HG03097 (cell line): ENCODE measurements at regions not wholly inside any gene's neighbourhood (a gene's known extent, or its start where the extent isn't known, plus 50 kb on each side); places are given as distances from the start of the nearest gene placed in this dataset.
"Not testable (repeated sequence)": the region's sequence is repeated elsewhere in the genome, so short reads cannot be mapped to it uniquely, and the experiment has no call there.

Experiments used
- ATAC-seq: cut with Tn5 transposase; IDR thresholded peaks from one replicate; pipeline ENCODE4 v1.9.1; 2021; ENCODE audit not compliant: unreplicated experiment, low FRiP score

DNA sequence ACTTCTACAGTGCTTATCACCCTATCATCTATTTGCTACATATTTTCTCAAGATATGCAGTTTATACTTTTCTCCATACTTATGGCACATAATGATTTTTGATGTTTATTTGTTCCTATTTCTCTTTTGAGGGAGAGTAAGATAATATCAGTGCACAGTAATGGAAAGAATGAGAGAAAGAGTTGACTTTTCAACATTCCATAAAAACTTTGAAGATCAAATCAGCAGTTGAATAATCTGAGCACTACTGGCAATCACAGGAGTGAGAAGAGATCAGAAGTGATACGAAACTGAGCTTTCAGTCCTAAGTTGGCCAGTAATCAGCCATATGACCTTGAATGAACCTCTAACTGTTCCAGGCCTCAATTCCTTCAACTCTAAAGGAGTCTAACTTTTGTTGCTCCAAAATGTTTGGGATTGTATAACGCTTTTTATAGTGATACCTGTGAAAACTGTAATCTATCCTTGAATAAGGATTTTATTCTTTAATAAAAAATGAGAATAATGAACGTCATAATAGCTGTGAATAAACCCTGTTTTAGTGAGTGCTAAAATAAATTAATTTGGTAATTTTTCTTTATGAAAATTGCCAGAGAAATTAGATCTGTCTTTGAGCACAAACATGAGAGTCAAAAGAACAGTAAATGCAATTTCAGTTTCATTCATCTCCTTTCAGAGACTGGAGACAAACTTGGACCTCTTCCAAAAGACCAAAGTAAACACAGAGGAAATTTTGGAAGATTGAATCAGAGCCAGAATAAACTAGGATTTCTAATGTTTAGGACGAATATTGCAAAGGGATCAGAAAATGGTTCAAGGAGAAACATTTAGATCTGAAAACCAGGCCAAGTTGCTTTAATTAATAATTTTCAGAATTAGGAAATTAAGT, 309.9 kb downstream of the ADGRL2 start:
- ATAC-seq = no peak

DNA sequence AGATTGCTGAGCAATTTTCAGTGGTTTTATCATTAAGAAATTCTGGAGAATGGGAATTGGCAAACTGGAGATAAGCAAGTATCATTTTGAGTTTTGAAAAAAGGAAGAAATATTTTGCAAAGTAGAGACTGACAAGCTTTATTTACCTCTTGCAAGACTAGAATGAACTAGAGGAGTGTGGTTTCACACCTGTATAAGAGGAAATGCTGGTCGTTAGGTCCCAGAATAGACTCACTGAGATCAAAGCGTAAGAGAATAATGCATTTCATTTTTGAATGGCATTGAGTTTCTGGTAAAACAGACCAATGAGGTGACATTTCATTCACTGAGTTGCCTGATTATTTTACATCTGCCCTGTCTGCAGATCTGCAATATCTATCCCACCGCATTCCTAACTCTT, 308.1 kb downstream of the ADGRL2 start:
- no peak for ATAC-seq

DNA sequence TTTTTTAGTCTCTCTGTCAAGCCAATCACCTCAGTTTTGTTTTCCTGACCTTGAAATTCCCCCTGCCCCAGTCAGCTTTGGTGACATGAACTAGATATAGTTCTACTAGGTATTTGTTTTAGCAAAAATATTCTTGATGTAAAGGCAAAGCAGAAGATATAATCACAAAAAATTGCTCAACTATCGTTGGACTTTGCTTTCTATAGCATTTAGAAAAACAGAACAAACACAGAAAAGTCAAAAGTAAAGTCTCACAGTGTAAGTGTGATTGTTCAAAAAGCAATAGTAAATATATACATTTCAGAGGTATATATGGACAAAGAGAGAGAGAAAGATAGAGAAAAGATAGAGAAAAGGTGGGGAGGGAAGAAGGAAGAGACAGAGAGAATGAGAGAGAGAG, 305.9 kb downstream of the ADGRL2 start:
- no peak for ATAC-seq

DNA sequence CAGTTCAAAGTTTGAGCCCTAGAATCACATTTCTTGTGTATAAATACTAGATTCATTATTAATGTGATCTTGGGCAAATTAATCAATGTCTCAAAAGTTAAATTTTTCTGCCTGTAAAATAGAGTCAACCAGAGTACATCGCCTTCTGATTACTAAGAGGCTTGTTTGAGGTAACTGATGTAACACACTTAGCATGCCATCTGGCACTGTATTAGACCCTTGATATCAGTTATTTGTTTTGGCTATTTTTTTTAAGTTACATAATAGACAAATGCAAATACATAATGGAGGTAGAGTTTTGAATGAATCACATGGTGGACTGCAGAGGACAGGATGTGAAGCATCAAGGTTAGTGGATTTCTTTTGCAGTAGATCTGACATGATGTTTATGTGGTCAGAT, 298.4 kb downstream of the ADGRL2 start:
- no peak for ATAC-seq

DNA sequence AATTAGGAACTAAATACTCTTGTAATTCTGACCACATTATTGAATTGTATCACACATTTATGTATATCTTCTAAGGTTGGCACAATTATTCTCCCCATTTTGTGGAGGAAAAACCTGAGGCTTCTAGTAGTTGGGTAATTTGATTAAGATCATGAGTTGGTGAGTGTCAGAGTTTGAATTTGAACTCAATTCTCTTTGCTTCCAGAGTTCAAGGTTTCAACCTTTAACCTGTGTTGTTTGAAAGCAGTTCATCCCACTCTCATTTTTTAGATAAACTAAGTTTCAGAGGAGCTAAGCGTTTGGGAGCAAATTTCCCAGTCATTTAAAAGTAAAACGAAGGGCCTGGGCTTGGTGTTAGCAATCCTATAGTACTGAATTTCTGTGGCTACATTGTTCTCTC, 293.4 kb downstream of the ADGRL2 start:
- ATAC-seq = no peak

DNA sequence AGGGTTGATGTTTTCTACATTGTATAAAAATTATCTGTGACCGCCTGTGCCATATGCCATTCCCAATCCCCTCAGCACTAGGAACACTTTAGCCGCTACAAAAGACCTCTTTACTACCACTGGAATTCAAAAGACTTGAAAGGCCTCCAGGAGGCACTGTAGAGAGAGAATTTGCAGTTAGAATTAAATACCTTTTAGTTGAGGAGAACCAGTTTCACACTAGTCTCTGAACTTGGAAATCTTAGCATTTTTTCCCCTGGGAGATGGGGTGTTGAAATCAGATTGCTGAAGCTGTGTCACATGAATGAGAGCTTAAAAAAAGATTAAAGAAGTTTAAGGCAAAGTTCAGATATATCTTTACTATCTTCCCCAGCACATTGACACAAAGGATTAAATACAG, 291.0 kb downstream of the ADGRL2 start:
- no peak for ATAC-seq

DNA sequence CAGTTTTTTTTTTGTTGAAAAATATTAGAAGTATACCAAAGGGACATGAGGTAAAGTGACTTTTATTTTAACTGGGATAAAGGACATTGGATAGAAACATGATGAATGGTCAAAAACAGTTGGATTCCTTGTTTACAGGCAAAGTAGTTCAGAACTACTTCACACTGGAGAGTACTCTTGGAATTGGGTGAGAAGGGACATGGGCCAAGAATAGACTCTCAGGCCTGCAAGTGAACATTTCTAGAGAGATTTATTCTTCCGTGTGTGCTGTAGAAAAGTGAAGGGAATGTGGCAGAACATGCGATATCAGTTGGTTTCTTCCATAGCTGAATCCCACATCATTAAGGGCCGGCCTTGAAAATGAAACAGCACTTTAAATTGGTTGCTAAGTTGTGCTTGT, 290.5 kb downstream of the ADGRL2 start:
- ATAC-seq = no peak

DNA sequence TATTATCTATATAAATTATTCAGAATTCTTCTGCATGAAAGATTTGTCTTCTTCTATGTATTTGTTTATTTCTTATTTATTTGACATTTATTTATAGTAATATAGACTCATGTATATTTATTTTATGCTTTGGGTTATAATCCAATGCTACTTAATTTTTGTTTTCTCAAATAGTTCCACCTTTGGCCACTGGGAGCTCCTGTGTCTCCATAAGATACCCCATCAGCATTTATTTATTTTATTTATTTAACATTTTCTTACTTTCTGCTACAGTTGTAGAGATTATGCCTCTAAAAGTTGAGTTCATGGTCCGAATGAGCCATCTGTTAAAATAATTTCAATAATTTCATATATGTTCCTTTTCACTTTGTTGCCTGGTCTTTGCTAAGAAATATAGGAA, 289.4 kb downstream of the ADGRL2 start:
- no peak for ATAC-seq

DNA sequence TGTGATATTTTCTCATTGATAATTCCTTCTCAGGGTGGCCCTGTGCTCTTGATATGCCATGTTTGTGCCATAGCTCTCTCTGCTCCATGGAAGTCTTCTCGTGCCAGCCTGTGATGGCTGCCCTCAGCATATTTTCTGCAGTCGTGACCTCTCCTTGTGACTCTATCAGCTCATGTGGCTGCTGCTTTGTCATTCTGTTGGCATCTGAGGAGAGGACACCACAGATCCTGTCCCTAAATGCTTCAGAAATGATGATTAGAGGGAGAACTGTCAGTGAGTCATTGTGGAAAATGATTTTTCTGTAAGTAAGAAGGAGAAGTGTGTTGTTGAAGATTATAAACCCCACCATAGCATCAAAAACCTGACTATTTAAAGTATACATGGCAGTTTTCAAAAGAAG, 286.0 kb downstream of the ADGRL2 start:
- ATAC-seq = no peak

DNA sequence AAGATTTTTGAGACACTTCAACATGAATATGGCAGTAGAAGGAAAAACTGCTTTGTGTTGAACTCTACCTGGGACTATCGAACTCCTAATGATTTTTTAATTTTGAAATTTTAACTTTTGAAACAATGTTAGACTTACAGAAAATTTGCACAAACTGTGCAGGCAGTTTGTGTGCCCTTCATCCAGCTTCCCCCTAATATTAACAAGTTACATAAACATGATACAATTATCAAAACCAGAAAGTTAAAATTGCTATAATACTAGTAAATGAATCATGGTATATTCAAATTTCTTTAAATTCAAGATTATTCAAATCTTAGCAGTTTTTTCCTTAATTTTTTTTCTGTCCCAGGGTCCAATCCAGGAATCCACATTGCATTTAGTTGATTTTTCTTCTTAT, 278.9 kb downstream of the ADGRL2 start:
- no peak for ATAC-seq

DNA sequence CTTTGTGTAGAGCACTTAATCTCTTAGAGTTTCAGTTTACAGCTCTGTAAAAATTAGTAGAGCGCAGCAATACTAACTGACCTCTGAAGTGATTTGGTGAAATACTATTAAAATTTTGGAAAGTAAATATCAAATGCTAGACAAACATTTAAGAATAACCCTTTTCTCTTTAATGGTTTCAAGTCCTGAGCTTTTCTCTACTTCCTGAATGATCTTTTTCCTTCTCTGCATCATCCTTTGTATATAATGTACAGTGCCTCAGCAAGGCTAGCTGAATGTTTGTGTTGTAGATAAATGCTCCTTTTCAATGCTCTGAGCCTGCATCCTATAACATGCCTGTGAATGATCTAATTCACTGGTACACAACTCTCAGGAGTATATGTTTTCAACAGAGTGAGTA, 272.9 kb downstream of the ADGRL2 start:
- ATAC-seq = no peak

DNA sequence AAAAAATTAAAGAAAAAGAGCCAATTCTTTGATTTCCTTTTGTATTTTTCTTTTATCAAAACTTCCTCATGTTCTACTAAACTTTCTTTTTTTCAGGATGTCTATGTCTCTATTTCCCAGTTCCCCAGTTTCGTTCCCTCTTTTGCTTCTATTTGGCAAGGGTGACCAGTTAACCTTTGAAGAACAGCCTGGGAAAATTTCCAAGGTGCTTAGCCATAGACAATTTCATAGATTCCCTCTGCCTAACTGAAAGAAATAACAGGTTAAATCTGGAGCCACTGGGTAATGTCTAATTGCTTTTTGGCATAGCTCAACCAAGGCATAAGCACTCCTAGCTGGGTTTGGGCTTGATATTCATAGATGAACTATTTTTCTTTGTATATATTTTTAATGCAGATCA, 272.3 kb downstream of the ADGRL2 start:
- no peak for ATAC-seq

DNA sequence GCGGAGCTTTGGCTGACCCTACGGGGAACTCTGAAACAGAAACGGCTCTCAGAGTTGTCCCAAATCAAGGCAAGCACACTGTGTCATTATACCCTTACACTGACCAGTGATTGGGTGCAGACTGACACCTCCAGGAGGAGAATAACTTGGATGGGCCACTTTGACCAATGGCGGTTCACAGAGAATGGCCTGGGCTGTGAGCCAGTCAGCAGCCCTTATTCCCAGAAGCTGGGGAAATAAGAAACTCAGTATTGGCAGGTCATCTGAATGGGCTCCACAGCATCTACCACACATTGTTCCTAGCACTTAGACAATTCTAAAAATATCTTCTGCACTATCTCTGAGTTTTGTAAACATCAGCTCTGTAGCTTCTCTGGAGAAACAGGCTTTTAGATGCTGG, 265.2 kb downstream of the ADGRL2 start:
- ATAC-seq = no peak

DNA sequence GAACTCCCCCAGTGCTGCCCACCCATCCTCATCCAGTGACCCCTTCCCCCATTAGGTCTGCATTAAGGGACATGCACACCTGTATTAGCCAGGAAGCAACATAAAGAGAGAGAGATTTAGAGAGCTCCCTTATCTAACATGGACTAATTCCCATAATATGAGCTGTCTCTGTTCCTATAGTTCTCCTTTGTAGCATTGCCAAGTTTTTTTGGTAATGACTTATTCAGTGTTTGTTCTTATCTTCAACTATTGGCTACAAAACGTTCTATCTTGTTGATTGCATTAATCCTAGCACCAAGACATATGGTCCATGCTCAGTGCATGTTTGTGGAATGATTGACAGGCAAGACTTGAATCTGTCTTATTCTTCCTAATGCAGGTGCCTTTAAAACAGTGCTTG, 264.0 kb downstream of the ADGRL2 start:
- ATAC-seq = no peak

DNA sequence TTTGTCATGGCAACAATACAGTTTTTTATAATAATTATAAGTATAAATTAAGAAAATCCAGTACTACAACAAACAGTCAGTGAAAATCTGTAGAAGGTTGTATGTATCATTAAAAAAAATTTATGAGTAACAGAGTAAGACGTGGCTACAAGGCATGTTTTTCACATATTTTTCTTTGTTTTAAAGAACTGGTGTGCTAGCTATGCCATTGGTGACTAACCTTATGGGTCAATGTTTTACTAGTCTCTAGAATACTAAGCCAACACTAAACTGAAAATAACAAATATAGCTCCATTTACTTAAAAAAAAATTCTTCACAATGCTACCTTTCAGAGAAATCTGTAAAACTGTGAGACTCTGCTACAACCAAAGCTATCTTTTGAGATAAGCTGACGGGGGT, 261.5 kb downstream of the ADGRL2 start:
- no peak for ATAC-seq

DNA sequence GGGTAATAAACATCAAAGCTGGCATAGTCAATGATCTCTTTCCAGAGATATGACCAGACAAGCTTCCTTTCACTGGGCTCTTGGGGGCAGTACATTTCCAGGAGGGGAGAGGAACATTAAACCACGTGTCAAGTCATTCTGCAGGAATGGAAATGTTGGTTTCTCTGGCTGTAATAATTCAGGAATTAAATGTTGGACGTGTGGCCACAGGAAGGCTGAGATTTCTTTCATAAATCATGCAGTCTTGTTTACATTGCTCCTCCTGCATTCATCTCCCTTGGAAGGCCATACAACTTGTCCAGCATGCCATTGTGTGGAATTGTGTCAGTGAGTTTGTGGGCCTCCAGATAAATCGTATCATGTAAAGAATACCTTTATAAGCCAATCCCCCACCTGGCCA, 259.2 kb downstream of the ADGRL2 start:
- no peak for ATAC-seq

DNA sequence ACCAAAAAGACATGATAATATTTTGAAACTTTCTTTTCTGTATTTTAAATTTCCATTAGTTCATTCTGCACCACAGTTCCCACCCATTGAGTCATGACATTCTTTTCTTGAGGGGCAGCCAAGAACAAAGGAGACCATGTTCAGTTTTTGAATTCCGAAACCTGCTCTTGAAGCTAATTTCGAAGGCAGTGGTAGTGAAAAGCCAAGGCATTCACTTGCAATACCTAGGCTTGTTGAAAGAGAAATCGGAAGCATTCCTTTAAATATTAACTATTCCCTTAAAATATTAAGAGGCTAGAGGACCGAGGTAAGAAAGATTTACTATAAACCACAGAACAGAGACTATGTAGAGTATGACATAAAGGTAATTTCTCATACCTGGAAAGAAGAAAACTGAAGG, 256.3 kb downstream of the ADGRL2 start:
- ATAC-seq = no peak

DNA sequence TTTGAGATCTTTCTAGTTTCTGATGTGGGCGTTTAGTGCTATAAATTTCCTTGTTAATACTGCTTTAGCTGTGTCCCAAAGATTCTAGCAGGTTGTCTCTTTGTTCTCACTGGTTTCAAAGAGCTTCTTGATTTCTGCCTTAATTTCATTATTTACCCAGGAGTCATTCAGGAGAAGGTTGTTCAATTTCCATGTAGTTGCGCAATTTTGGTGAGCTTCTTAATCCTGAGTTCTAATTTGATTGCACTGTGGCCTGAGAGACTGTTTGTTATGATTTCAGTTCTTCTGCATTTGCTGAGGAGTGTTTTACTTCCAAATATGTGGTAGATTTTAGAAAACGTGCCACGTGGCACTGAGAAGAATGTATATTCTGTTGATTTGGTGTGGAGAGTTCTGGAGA, 254.6 kb downstream of the ADGRL2 start:
- ATAC-seq = not testable (repeated sequence)

DNA sequence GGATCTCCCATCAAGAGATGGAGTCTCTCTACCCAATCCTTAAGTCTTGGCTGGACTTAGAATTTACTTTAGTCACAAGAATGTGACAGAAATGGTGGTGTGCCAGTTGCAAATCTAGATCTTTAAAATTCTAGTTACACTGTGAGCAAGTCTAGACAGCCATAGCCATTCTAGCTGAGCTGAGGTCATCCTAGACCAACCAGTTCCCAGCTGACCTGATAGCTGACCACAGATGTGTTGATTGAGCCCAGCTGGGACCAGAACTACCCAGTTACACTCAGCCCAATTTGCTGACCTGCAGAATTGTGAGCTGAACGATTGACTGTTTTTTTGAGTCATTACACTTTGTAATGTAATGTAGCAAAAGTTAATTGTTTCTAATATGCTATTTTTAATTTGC, 251.8 kb downstream of the ADGRL2 start:
- no peak for ATAC-seq

DNA sequence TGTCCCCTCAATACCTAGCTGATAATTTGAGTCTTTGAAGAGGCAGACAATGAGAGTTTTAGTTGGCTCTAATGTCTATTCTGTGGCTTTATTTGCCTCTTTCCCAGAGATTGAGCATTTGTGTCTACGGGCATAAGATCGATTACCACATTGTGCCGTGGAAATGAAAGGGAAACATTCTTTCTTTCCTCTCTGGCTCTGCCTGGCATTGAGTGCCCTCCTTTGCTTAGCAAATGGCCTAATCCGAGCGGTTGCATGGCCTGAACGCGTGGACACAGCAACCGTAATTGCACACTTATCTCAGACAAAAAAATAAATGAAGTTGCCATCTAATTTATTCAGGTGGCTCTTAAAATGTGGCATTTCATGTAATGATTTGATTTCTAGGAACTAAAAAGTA, 247.9 kb downstream of the ADGRL2 start:
- ATAC-seq = no peak

DNA sequence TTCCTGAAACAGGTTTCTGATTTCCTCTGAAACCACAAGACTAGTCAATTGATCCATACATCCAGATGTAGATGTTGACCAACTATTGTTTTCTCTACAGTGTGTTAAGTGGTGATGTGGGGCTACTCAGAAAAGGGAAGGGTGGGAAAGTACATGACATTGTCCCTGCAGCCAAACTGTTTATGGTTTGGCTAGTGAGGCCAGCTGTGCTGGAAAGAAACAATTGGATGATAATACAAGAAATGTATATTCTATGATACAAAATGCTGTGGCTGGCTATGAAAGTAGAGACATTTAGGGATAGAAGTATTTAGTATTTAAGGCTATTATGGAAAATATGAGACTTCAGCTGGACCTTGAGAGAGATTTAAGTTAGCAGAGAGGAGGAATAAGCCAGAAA, 244.5 kb downstream of the ADGRL2 start:
- ATAC-seq = no peak

DNA sequence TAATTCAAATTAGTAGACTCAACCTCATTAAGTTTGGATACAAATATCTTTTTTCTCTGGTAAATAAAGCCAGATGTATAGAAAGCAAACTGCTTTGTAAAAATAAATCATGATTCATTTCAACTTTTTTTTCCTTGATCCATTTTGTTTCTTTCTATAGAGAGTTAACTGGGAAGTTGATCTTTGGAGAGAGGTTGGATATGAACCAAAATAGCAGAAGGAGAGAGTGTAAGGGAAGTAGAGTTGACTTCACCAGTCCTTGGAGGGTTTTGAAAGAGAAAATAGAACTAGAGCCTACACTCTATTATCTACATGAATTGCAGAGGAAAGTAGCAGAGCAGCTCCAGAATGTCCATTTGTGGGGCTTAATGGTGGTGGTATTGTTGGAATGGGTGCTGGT, 243.8 kb downstream of the ADGRL2 start:
- ATAC-seq = no peak

DNA sequence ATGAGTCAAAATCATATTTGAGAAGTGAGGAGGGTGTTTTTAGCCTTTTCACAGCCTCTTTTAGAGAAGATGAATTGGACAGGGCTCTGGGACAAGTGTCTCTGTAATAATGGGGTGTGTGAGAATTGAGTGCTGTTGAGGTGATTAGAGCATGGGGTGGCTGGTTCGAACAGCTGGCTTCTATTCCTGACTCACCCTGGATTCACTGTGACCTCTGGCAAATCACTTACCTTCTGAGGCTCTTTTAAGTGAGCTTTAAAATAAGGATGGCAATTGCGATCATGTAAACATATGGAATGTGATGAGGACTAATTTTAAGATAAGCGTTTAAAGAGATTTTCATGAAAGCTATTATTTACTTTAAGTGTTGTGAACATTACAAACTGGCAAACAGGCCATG, 243.4 kb downstream of the ADGRL2 start:
- no peak for ATAC-seq
